ENCODE measurements at regions not wholly inside any gene's neighbourhood (a gene's known extent, or its start where the extent isn't known, plus 50 kb on each side); places are given as distances from the start of the nearest gene placed in this dataset.

- ATAC-seq = no peak
- H3K4me1 ChIP-seq (ENCODE audit: insufficient read depth) = peaks cover 16% of the 10 kb centered on the region
- no peak overlapping the region; the same call in 1 of the 2 replicates for H2AFZ ChIP-seq
- no peaks in the 10 kb centered on the region for H4K20me1 ChIP-seq (replicated peaks; ENCODE audit: insufficient read depth)
- no peak overlapping the region for H3K4me2 ChIP-seq
- Mint-ChIP-seq H3K4me1 (peaks cover 37% of the 10 kb centered on the region), H3K9me3 (no peaks in the 10 kb centered on the region), H3K4me3 (no peak overlapping the region), H3K27me3 (ENCODE audit: insufficient read depth, low read depth, poor library complexity) (peaks cover 27% of the 10 kb centered on the region), H3K27ac (no peak overlapping the region), H3K36me3 (ENCODE audit: low read depth) (no peaks in the 10 kb centered on the region; the same call in 2 of the 3 replicates)
- H3K27ac ChIP-seq (ENCODE audit: low read depth) = no peak overlapping the region
- H3K4me3 ChIP-seq = no peak overlapping the region
- DNase-seq (ENCODE audit: low spot score) = no peak
- TF ChIP-seq ETS1 (IDR thresholded peaks at IDR 0.05) = no peak
- TF ChIP-seq NANOG (IDR thresholded peaks at IDR 0.05; ENCODE audit: borderline replicate concordance) = no peak
- no peak for TF ChIP-seq POLR2AphosphoS5 (IDR thresholded peaks at IDR 0.05; ENCODE audit: low read depth)
- TF ChIP-seq CTCF (conservative IDR thresholded peaks at IDR 0.05; ENCODE audit: low read depth in 2 of 2) = no peak
- TF ChIP-seq STAT1 (IDR thresholded peaks at IDR 0.05; ENCODE audit: unreplicated experiment) = no peak
- TF ChIP-seq ZNF331 (CRISPR knock-in tag; IDR thresholded peaks at IDR 0.05; ENCODE audit: low read depth) = no peak
- no peak for TF ChIP-seq ZNF462 (CRISPR knock-in tag; IDR thresholded peaks at IDR 0.05)
- no peak for TF ChIP-seq EZH2 (IDR thresholded peaks at IDR 0.05; ENCODE audit: low read depth, unreplicated experiment)
- TF ChIP-seq ZNF114 (CRISPR knock-in tag; IDR thresholded peaks at IDR 0.05) = no peak
- TF ChIP-seq JUNB (IDR thresholded peaks at IDR 0.05; ENCODE audit: unreplicated experiment) = no peak
- TF ChIP-seq EZH2phosphoT487 (IDR thresholded peaks at IDR 0.05; ENCODE audit: unreplicated experiment) = no peak
- no peak for TF ChIP-seq REST (IDR thresholded peaks at IDR 0.05; ENCODE audit: unreplicated experiment)
- TF ChIP-seq CREB1 (CRISPR knock-in tag; IDR thresholded peaks at IDR 0.05; ENCODE audit: low read depth) = no peak
- peaks cover 44% of the 10 kb centered on the region for H3K27me3 ChIP-seq (ENCODE audit: insufficient read depth)
- H3K36me3 ChIP-seq (ENCODE audit: insufficient read depth) = no peaks in the 10 kb centered on the region
- H3K79me2 ChIP-seq (replicated peaks; ENCODE audit: insufficient read depth) = 0 out of 2 replicates have a peak, but pooled peaks cover 3% of the 10 kb centered on the region
- no peaks in the 10 kb centered on the region for H3K9me2 ChIP-seq (ENCODE audit: insufficient read depth)
- H3F3A ChIP-seq (replicated peaks; ENCODE audit: low read depth) = no peaks in the 10 kb centered on the region
Measured at GRCh38 chr17:72588961-72589360, 468.1 kb downstream of the SOX9 start.

Measured in GM23338 (cell line).